ENCODE measurements at regions not wholly inside any gene's neighbourhood (a gene's known extent, or its start where the extent isn't known, plus 50 kb on each side); places are given as distances from the start of the nearest gene placed in this dataset.
"Not testable (repeated sequence)": the region's sequence is repeated elsewhere in the genome, so short reads cannot be mapped to it uniquely, and the experiment has no call there.

DNA sequence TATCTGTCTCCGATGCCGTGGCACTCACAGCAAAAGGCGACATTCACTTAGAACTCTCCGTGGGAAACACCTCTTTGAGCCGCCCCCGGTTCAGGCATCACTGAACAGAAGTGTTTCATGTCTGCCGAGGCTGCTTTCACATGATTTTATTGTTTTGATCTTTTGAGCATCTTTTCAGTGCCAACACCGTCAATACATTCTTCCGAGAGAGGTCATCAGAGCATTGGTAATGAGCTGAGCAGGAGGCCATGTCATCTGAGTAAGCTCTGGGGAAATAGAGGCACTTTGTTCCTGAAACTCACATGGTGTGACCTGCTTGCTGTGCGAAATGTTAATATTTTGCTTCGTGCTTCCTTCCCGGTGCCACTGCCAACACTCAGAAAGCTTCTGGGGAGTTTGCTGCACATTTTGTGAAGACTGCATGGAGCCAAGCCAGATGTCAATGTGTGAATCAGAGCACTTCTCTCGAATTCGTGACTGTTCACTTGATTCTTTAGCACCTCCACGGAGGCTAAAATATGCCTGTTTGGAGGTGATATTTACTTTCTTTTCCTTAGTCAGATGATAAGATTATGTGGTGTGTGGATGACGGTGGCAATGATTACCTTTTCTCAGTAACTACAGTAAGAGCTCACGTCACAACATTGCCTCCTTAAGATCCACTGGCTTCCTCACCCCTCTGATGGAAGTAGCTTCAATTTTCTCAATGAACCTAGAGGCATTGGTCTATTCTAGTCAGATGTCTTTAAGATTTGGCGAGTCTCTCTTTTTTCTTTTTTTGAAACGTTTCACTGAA is 222.3 kb upstream of the HS3ST1 start:
- no peak for DNase-seq

GRCh38 chr4:11647433-11647832 is 218.7 kb upstream of the HS3ST1 start:
- no peak for DNase-seq

DNA sequence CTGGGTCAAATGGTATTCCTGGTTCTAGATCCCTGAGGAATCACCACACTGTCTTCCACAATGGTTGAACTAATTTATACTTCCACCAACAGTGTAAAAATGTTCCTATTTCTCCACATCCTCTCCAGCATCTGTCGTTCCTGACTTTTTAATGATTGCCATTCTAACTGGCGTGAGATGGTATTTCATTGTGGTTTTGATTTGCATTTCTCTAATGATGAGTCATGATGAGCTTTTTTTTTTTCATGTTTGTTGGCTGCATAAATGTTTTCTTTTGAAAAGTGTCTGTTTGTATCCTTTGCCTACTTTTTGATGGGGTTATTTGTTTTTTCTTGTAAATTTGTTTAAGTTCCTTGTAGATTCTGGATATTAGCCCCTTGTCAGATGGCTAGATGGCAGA is 214.4 kb upstream of the HS3ST1 start:
- DNase-seq = not testable (repeated sequence)

DNA sequence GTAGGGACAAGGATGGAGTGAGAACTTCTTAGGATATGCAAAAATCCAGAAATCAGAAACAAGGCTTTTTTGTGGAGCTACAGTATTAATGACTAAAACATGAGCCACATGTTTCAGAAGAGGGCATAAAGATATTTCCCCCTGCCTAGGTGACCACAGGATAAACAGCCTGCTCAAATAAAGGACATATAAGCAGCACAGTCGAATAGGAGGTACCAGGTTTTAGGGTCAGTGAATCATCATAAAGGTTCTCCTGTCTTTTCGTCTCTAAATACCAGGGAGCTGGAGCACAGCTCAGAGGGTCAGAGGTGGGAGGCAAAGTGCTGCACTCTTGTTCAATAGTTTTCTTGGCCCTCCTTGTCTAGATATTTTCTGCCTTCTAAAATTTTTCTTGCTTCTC is 211.9 kb upstream of the HS3ST1 start:
- no peak for DNase-seq

DNA sequence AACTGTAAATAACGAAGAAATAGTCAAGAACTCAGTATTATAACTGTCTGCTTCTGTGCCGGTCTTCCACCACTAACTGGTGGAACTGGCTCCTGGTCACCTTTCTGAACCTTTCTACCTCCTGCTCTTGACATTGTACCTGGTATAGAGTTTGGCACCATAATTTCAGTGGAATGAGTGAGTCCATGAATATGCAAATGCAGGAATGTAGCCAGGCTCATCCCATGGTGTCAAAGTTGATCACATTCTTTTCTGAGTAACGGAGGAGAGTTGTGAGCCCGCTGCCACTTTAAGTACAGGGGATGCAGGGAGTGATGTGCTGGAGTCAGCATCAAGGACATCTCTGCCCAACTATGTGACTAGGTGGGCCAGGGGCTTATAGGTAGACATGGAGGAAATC is 207.9 kb upstream of the HS3ST1 start:
- no peak for DNase-seq

DNA sequence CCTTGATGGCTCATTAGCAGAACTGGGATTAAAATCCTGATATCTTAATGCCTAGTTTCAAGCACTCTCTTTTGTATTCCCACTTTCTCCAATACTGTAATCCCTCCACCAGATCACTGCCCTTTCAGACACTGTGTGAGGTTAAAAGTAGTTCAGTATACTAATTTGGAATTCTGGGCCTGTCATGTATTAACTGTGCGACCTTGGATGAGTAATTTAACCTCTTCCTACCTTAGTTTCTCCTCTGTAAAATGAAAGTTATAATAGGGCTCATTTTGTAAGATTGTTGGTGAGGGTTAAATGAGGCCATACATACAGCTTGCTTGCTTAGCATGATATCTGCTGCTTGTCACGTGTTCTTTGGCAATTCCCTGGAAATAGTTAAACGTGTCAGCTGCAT is 207.3 kb upstream of the HS3ST1 start:
- no peak for DNase-seq

DNA sequence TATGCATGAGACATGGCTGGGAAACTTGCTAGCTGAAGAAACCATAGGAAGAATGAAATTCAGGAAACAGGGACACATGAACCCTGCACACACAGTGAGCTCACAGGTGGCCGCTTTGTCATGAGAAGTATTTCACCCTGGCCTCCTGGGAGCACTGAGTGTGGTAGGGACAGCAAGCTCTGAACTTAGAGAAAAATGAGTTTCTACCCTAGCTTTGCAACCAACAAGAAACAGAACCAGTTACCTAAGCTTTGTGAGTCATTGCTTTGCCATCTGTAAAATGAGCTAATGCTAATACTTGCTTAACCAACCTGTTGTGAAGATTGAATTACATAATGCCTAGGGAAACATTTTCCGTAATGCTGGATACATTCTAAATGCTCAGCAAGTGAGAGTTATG is 206.6 kb upstream of the HS3ST1 start:
- DNase-seq = no peak

GRCh38 chr4:11634283-11634682 is 205.6 kb upstream of the HS3ST1 start:
- no peak for DNase-seq

DNA sequence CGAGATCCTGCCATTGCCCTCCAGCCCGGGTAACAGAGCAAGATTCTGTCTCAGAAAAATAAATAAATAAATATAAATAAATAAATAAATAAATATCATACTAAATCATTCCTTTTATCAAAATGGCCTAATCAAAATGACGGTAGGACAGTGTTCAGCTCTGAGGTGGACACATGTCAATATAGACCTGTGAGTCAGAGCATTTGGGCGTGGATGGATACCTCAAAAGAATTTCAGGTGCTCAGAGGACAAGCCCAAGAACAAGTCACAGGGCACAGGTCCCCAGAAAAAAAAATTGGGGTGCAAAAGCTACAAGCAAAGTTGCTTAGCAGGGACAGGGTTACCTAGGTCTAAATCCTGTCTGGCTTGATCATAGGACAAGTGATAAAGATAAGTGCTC is 204.7 kb upstream of the HS3ST1 start:
- no peak for DNase-seq

- DNase-seq = no peak
These were observed 203.8 kb upstream of the HS3ST1 start for GRCh38 chr4:11632483-11632882.

GRCh38 chr4:11632025-11632424 is 203.3 kb upstream of the HS3ST1 start:
- no peak for DNase-seq

DNA sequence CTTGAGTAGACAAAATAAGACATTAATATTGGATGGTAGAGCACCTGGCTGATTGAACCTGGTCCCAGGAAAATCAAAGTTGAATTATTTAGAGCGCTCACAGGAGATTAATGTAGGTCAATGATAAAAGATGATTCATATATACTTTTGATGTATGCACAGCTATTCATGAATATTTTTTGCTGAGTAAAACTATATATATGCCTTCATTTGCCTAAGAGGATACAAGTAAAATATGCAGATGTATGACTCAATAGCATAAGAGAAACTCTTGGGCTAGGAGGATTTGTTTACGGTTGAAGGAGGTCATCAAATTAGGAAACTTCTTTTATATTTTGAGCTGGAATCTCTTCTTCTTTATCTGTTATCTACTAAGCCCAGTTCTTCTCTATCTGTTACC is 202.7 kb upstream of the HS3ST1 start:
- no peak for DNase-seq

GRCh38 chr4:11628093-11628725 is 199.5 kb upstream of the HS3ST1 start:
- DNase-seq = no peak

- no peak for DNase-seq
These were observed 197.4 kb upstream of the HS3ST1 start for GRCh38 chr4:11626066-11626465.

DNA sequence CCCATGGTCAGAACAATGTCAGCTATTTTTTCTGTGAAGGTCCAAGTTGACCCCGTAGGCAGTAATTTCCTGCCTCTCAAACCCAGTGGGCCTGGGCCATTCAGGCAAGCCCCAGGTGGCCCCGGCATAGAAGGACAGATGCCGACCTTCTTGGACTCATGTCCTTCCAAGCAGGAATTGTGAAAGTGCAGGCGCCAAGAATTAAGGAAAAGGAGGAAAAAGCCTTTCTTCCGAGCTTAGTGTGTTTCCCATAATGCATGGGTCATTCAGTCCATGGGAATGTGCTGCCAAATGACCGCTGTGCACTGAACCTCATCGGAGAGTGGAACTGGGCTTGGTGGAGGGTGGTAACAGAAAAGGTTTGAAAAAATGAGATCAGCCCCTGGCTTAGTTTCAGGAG is 196.5 kb upstream of the HS3ST1 start:
- DNase-seq = no peak

- DNase-seq = no peak
These were observed 195.7 kb upstream of the HS3ST1 start for GRCh38 chr4:11624370-11624769.

- DNase-seq = no peak
These were observed 195.0 kb upstream of the HS3ST1 start for GRCh38 chr4:11623726-11624037.

DNA sequence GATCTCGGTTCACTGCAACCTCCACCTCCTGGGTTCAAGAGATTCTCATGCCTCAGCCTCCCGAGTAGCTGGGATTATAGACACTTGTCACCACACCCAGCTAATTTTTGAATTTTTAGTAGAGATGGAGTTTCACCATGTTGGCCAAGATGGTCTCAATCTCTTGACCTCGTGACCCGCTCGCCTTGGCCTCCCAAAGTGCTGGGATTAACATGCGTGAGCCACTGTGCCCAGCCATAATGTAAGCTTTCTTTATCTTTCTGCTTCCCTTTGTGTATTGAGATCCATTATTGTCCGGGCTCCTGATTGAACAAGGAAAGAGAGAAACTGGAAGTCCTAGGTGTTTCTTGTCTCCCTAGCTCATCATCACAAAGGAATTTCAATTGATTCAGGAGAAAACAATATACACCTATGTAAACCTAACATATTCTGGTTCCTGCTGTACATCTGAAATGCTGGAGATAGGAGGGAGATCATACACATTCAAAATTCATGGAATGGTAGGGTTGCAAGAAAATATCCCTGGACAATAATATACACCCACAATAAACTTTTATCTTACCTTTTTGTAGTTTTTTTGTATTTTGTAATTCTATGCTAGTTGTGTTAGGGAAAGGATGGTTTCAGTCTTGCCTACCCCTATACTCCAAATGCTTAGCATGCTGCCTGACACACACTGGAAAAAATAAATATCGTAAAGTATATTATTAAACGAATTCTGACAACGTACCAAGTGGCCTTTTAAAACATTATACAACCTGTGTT is 194.4 kb upstream of the HS3ST1 start:
- no peak for DNase-seq

- DNase-seq = no peak
These were observed 192.2 kb upstream of the HS3ST1 start for GRCh38 chr4:11620861-11621260.

DNA sequence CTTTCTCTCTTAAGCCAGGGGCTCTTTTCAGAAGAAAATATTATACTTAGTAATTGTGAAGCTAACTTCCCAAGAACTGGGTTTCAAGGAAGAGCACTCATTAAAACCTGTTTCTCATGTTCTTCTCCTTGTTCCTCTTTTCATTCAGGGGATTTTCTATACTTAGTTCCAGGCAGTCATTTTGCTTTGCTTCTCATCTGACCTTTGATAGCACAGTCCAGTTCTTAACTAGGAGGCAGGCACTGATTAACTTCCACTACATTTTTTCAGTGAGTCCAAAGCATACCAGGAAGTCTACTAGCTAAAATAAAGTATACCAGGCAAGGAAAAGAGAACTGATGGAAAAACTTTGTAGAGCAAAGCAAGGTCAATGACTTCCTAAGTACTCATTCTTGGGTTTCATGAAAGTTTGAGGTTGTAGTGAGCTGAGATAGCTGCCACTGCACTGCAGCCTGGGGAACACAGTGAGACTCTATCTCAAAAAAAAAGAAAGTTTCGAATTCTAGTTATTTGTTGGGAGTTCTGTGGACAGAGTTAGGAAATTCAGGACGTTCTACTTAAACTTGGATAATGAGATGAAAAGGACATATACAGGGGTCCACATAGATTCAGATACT is 190.1 kb upstream of the HS3ST1 start:
- DNase-seq = no peak

DNA sequence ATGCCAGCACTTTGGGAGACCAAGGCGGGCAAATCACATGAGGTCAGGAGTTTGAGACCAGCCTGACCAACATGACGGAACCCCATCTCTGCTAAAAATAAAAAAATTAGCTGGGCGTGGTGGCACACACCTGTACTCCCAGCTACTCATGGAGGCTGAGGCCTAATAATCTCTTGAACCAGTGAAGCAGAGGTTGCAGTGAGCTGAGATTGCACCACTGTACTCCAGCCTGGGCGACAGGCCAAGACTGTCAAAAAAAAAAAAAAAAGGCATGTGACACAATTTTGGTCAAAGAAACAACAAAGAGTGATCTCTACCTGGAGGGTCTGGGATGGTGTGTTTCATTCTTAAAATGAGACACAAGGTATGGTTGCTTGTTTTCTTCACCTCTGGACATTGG is 188.2 kb upstream of the HS3ST1 start:
- DNase-seq = no peak

DNA sequence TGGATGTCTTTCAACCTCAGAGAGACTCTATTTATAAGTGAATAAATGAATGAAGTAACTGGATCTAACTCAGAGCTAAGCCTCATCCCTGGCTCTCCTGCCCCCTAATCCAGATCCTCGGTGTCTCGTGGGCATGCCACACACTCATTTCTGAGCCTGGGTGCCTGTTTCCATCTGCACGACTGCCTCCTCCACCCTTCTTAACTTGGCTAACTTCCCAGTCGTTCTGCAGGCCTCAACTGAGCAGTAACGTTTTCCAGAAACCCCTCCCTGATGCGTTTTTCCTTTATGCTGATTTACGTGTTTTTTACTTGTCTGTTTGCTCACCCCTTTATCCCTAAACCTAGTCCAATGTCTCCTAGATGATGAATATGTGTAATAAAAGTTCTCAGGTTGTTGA is 186.9 kb upstream of the HS3ST1 start:
- no peak for DNase-seq

GRCh38 chr4:11614426-11614825 is 185.7 kb upstream of the HS3ST1 start:
- DNase-seq = no peak

DNA sequence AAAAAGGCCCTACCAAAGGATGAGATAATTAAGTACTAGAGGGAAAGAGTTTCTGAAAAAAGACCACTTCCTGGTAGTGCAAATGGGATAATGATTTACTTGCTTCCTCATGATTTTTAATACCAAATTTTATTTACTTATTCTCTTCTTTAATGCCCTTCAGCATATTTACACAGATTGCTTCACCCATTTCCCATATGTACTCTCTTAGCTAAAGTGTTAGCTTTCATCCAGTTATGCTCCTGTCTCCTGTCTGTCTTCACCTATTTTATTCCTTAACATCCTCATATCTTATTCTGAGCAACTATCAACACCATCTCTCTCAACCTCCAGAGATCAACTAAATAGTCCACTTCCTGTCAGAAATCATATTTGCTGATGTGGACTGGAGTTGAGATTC is 183.2 kb upstream of the HS3ST1 start:
- DNase-seq = no peak
